HG03354 (cell line): ENCODE measurements at regions not wholly inside any gene's neighbourhood (a gene's known extent, or its start where the extent isn't known, plus 50 kb on each side); places are given as distances from the start of the nearest gene placed in this dataset.

Experiments used
- ATAC-seq: cut with Tn5 transposase; IDR thresholded peaks from one replicate; pipeline ENCODE4 v1.9.1; 2021; ENCODE audit warnings: mild to moderate bottlenecking; ENCODE audit not compliant: unreplicated experiment, poor library complexity, severe bottlenecking

- no peak for ATAC-seq
These were observed 176.8 kb upstream of the VRK2 start for GRCh38 chr2:57869758-57870344.

DNA sequence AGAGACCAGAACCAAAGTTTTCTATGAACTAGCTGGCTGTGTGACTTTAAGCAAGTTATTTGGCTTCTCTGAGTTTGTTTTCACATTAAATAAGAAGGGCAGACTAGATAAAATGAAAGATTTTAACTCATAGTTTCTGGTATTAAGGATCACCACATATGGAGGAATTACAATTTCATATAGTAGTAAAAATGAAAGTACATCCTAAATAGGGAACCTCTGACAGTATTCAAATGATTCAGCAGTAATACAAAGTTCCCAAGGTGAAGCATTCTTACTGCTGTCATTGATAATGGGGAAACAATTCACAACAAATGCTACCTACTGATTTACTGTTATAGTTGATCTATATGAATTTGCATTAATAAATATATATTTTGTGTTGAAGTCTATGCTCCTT lies 170.3 kb upstream of the VRK2 start:
- ATAC-seq, result no peak

DNA sequence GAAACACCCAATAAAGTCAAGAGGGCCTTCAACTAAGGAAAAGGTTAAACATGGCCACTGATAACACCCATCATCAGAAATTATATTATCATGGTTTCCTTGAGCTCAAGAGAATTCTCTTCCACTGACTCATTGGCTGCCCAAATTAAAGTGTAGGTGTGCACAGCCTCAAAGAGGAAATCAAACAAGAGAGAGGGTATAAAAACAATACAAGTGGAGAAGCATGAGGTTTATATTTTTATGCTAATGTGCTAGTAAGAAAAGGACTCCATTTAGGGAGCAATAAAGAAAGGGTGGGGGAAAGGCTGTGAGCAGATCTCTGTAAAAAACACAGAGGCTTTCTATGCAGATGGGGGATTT lies 168.8 kb upstream of the VRK2 start:
- no peak for ATAC-seq

DNA sequence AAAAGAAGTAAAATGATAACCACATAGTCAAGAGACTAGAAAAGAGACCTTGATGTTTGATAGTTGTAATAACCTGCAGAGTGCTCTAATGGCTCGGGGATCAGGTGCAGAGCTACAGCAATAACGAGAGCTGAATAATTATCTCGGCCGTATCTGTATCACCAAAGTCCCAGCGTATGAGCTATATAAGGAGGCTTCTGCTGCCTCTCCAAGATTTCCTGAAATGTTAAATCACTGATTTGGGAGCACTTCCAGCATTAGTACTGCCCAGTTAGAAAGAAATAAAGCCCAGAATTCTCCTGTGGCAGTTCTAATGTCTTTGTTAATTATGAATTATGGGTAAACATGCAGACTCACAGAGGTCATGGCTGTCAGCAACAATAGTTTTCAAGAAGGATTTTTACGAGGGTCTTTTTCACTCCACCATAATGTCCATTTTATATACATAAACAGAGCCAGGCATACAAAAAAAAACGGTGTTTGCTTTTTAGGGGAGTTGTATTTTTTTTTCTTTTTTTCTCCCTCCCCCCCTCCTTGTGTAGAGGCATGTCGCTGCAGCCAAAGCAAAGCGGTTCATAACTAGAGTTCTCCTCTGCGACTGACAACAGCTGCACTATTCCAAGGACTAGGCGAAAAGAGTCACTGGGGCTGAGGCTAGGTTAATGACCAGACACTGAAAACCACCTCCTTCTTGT lies 168.3 kb upstream of the VRK2 start:
- ATAC-seq, result no peak

DNA sequence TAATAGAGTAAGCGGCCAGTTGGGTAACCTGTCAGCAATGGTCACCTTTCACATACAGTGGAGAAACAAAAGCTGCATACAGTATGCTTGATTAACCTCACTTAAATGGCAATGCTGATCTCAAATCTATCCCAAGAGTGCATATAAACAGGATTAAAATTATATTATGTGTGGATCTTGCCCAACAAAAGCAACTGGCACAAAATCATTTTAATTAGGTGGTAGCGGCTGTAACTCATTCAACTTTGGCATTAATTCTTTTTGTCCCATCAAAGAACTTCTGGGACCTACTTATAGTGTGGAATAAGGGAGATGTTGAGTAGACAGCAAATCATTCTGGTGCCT lies 167.8 kb upstream of the VRK2 start:
- no peak for ATAC-seq

- ATAC-seq, result no peak
These were observed 166.2 kb upstream of the VRK2 start for GRCh38 chr2:57880446-57880845.

DNA sequence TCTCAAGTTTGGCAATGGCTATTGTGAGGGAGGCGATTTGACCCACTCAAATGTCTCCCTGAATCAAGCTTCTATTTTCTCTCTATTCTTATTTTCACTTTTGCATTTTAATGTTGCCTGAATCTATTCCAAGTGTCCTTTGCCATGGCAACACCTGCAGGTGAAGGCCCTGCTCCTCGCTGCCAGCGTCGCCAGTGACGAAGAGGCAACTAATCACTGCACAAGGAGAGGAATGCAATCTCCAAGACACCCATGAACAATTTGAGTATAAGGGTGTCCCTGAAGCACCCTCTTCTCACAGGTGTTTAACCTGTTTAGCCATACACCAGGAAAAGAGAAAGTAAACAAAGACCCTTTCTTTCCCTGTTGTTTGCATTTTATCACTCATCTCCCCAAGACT lies 165.6 kb upstream of the VRK2 start:
- ATAC-seq, result no peak

DNA sequence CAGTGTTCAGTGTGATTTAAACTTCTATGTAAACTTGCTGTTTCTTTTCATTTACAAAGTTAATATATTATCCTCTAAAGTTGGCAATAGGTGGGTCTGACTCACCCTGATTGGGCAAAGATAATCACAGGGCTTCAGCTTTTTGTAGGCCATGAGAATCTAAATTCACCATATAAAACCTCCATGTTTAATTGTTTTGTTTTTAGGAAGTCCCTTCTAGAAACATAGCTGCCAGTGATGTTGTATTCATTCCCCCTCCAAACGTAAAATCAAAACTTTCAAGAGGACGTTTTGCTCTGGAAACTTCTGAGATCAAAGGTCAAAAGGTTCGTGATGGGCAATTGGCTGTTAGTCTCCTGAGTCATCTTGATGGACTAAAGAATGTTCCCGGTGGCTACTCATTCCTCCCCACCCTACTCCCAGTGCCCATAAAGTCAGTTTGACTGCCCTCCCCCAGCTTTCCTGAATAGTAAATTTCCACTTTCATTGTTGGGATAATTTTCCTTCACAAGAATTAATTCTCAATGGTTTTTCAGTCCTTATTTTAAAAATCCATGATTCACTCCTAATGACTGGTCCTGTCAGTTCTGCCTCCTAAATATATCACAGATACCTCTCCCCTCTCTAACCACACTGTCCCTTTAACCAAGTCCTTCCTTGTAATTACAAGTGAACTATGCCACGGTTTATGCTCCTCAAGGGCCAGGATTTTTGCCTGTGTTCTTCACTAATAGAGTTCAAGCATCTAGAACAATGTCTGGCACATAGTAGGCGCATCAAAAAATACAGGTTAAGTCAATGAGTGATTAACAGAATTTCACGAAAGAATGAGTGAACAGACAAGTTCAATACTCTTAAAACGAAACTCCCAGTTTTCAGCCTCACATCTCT lies 164.4 kb upstream of the VRK2 start:
- no peak for ATAC-seq

DNA sequence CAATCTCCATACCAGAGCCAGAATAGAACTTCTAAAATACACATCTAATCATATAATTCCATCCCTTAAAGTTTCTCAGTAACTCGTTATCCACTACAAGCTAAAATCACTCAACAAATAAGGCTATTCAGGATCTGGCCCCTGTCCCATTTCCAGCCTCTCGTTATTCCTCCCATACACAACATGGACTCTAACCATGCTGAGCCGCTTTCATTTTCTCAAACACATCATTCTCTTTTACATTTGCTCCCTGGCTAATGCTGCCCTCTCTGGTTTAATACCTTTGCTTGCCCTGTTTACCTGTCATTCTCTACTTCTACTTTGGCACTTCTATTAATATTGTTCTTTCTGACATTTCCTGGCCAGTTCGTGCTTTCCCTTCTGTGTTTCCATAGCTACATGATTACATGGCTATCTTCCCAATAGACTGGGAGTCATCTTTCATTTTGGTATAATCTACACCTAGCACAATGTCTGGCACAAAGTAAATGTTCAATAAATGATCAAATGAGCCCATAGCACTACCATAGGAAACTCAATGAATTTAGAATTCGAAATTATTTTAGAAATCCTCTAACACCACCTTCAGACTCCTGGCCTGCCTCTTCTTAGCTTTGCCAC lies 163.6 kb upstream of the VRK2 start:
- ATAC-seq, result no peak

- ATAC-seq, result no peak
These were observed 162.3 kb upstream of the VRK2 start for GRCh38 chr2:57884281-57884680.

DNA sequence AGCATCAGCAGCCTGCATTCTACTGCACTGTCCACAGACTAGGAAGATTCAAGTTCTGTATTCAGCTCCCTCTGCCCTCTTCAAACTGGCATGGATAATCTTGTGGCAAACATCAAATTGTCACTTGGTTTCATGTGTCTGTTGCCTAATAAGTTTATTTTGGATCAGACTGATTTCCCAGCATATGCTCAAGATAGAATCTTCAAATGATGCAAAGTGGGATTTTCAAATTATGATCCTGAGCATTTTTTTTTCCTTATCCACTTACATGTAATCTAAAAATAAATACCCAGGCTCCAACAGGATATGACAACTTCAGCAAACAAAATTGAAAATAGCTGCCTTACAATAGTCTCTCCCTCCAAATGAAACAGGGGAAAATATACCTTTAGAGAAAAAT lies 160.9 kb upstream of the VRK2 start:
- ATAC-seq, result no peak

- no peak for ATAC-seq
These were observed 160.3 kb upstream of the VRK2 start for GRCh38 chr2:57886161-57886786.

DNA sequence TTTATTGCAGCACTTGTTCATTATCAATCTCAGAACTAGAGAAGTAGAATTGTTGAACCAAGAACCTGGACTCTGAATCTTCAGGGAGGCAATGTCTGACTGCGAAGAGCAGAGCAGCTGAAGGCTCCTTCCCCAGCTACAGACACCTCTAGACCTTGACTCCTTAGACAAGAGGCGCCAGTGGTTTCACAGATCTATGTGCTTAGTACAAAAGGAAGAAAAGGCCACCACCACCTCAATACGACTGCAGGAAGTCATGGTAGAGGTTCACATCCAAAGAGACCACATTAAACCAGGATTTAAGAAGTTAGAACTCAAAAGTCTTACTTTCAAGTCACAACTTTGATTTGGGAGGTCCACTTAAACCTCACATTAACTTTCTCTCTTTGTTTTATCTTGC lies 158.1 kb upstream of the VRK2 start:
- ATAC-seq, result no peak

DNA sequence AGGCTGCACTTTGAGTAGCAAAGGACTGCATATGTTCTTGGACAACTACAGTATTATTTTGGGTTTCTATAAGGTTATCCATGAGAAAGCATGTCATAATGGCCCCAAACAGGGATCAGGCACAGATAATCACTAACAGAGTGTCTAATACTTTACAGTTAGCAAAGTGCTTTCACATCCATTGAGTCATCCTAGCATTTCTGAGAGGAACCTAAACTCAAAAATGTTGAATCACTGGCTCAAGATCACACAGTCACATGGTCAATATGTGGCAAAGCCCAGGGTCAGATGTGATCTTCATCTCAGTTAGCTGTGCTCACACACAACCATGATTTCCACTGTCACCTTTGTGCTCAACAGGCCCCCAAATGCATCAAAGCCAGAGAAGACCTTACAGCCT lies 156.1 kb upstream of the VRK2 start:
- peak; percentile 59 for ATAC-seq

DNA sequence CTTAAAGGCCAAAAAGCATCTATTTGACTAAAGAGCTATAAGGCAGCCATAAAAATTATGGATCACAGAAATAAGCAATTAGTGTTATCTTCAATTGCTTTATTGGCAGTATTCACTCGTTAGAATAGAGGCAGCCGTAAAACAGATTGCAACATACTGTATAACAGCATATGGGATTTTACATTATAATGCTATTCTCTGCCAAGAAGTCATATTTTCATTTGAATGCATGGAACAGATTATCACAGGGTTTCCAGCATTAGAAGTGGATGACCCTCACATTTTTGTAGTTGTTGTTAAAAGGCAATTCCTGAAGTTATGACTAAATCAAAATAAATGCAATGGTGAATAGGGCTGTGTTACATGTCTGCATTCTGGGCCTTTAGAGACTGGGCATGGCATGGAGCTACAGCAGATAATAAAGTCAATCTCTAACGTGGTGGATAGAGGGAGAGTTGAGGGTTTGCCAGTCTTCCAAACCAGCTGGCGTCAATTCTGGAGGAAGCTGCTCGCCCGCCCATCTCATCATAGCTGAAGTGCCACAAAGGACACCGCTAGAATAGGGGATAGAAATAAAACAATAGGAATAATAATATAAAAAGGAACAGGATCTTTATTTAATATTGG lies 155.4 kb upstream of the VRK2 start:
- ATAC-seq, result no peak

DNA sequence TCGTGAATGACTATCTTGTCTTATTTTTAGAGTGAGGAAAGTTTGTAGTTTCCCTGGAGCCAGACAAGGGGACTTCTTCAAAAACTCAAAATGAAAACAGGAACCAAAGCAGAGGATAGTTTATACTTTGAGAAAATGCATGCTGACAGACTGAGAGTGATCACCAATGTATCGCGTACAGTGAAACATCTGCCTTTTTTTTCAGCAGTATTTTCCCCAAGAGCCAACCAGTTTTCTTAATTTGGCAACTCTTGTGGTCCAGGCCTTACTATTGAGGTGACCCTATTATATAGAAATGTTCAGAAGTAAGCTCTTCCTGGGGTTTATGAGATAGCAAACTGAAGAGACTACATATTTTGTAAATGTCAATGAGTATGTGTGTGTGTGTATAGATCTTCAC lies 153.7 kb upstream of the VRK2 start:
- ATAC-seq, result peak; percentile 64

GRCh38 chr2:57893347-57893746 lies 153.3 kb upstream of the VRK2 start:
- no peak for ATAC-seq

- no peak for ATAC-seq
These were observed 152.8 kb upstream of the VRK2 start for GRCh38 chr2:57893786-57894185.

- no peak for ATAC-seq
These were observed 152.2 kb upstream of the VRK2 start for GRCh38 chr2:57894381-57894780.

- no peak for ATAC-seq
These were observed 148.7 kb upstream of the VRK2 start for GRCh38 chr2:57897920-57898319.
